RKO (cell line): ENCODE measurements at regions not wholly inside any gene's neighbourhood (a gene's known extent, or its start where the extent isn't known, plus 50 kb on each side); places are given as distances from the start of the nearest gene placed in this dataset.
"Not testable (repeated sequence)": the region's sequence is repeated elsewhere in the genome, so short reads cannot be mapped to it uniquely, and the experiment has no call there.

Source experiments
- DNase-seq: peaks from one replicate; pipeline ENCODE4 v3.0.0-alpha.2; 2016; ENCODE audit warnings: low spot score

DNA sequence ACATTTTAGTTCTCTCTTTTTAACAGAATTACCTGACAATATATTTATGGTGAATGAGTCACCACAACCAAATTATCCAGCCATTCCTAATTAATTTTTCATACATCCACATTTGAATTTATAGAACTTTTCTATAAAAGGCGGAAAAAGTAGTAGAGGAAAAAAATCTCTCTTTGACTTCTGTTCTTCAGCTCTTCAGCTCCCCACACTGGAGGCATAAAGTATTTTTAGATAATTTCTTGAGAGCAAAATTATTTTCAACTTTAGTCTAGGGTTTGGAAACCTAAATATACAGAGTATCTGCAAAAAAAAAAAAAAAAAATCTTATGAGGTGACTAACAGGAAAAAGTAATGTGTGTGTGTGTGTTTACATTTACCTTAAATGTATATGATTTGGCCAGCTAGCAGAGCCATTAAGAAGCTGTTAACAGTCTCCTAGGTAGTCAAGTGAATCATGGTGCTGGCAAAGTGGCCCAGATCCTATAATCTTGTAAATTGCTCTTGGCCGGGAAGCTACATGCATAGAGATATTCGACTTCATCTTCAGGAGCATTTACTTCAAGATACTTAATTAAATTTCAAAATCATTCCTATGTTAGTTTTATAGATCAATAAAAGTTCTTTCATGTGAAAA, 383.1 kb upstream of the STEAP1 start:
- no peak for DNase-seq

DNA sequence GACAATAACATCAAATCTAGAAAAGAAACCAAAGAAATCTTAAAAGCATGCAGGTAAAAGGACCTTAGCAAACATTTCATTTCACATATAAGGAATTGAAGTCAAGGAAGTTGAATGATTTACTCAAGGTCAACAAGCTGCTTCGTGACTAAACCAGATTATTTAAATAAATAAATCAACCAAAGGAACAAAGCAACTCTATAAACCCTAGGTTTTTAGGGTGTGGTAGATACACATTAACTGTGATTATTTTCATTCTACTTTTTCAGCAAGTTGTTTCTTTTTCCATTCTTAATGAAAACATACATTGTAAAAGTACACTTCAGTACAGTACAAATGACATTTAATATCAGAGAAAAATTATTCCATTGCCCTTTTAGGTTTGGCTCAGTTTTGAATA, 382.0 kb upstream of the STEAP1 start:
- DNase-seq: no peak

DNA sequence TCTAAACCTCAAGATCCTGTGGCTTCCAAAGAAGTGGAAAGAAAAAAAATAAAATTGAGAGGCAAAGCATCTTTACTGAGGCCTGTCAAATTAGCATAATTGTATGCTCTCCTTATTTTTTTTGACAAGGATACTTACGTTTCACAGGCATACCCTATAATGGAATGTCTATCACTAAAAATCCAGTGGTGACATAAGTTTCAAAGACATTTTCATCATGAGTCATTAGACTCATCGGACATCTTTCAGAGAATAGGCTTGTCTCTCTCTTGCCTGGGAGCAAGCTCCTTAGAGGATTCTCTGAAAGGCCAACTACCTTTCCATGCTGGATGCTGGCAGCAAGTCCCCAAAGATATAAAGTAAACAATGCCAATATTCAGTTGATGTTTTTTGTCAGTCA, 380.7 kb upstream of the STEAP1 start:
- DNase-seq: no peak

DNA sequence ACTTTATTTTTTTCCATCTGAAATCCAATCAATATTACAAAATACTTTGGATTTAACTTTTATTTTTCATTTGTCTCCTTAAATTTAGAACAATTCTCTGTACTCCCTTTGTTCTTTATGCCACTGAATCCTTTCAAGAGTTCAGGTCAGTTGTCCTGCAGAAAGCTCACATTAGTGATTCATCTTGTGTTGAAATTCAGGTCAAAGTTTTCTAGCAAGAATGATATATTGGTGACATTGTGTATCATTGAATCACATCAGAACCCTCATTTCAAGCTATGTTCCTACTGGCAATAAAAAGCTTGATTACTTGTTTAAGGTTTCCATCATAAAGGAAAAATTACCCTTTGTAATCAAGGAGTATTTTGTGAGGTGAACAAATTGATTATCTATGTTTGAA, 378.8 kb upstream of the STEAP1 start:
- no peak for DNase-seq

DNA sequence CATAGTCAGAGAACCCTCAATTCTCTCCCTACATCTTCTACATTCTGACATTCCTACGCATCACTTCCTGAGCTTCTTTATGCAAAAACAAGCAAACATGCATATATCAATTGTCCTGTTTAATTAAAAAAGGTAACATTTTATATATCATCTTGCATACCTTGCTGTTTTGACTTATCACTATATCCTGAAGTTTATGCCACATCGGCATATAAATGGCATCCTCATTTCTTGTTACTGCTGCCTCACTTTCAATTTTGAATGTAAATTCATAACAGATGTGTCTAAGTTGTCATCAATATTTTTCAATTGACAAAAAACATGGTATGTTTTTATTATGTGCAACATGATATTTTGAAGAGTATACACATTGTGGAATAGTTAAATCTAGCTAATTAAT, 377.3 kb upstream of the STEAP1 start:
- DNase-seq: no peak

DNA sequence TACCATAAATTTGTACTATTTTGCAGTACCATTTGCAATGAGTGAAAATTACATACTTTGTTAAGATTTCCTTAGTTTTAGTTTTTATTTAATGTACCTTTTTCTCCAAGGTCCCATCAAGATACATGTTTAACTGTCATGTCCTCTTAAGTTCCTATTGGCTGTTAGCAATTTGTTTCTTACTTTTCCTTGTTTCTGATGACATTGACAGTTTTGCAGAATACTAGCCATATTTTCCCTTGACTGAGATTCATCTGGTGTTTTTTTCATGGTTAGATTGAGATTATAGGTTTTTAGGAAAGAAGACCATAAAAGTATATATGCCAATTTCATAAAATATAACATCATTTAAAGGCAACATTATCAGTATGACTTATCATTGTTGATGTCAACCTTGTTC, 376.8 kb upstream of the STEAP1 start:
- DNase-seq: no peak

DNA sequence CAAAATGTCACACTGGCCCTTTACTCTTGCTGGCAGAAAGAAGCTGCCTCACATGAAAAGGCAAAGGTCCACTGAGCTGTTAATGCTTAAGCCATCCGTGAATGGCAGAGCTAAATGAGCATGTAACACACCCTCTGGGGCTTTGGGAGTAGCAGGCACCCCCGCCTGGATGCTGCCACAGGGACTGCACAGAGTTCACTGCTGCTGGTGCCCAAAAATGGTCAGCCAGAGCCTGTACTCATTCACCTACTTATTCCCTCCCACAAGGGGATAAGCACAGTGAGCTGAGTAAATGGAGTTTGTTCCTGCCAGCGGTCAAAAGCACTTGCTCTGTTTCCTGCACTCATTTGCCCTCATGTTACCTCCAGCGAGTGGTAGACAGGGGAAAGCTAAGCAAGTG, 374.0 kb upstream of the STEAP1 start:
- DNase-seq: no peak

DNA sequence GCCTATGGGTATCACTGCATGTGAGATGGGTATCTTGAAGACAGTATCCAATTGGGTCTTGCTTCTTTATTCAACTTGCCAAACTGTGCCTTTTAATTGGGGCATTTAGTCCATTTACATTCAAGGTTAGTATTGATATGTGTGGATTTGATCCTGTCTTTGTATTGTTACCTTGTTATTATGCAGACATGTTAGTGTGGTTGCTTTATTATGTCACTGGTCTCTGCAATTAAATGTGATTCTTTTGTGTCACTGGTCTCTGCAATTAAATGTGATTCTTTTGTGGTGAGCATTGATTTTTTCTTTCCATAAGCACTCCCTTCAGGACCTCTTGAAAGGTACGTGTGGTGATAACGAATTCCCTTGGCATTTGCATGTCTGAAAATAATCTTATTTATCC, 357.8 kb upstream of the STEAP1 start:
- no peak for DNase-seq

DNA sequence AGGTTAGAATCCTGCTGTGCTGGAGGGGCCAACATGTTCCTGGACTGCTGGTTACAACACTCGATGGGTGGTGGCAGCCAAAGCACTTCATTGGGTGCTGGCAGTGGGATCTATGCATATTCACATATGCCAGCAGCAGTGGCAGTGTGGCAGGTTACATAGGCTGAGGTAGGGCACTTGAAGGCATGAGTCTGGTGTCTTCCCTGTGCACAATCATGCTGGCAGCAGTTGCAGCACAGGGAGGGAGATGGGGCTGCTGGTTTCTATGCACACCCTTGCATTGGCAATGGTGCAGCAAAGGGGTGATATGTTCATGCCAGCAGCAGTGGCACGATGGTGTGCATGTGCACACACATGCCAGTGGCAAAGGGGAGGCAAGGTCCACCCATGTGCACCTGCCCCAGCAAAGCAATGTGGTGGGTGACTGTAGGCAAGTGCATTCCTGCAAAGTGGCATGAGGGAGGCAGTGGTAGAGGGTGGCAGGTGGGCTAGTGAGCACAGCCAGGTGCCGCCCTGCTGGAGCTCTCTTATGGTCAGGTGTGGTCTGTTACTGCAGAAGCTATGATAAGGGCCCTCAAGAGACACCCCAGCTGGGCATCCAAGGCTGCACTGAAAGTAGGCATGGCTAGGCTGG, 356.2 kb upstream of the STEAP1 start:
- DNase-seq: no peak

DNA sequence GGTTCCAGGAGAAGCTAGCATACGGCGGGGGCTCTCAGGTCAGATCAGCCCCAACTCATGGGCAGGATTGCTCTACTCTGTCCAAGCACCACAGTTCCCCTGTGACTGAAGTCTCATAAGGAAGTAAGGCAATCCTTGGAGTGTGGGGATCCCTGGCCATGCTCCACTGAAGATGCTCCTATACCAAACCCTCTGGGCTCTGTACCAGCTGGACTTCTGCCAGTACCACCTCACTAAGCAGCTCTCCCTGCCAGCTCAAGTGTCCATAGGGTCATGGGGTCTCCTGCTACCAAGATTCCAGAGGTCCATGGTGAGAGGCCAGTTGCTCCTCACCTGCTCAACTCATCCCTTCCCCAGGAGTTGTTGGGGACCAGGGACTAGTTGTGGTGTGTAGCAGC, 355.7 kb upstream of the STEAP1 start:
- DNase-seq: no peak

DNA sequence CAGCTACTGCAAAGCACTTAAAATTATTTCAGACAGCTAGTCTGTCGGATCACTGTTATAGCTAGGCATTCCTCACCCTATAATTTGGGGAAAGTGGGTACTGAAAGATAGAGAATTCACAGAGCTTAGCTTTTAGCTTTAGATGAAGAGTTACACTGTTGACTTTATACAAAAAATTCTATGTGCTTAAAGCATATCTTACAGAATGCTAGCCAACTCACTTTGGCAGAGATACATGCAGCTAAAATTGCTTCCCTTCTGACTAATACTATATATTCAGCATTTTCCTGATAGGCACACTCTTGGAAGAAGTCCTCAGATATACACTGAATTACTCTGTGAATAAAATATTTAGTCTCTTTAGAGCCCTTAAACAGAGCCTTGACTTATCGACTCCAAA, 353.5 kb upstream of the STEAP1 start:
- DNase-seq: no peak

DNA sequence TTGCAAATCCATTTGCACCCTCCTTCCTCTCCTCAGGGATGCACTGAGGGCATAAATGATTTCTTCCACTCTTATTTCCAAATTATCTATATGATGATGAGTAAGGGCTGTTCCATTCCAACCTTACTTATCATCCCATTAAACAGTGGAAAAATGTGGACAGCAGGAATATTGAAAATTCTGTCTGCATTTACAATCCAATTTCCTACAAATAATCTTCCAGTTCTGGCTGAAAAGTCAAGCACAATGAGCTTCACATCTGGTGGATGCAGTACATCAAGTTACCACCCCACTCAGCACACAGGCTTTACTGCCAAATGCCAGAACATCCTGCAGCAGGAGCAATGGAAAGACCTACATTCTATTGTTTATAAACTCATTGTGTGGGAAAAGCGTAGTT, 345.0 kb upstream of the STEAP1 start:
- no peak for DNase-seq

DNA sequence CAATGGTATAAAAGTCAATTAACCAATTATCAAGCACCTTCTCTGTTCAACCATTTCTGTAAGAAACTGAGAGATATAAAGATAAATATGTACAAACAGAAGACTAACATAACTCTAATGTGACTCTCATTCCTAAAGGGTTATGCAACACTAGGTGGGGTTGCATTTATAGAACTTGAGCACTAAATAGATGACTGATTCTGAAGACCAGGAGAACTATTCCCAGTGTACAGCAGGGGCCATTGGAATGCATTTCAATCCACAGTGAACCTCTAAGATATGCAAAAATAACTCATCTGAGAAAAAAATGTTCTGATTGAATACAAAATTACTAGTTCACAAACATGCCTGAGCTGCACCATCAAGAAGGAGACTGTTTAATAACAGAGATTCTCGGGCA, 341.2 kb upstream of the STEAP1 start:
- no peak for DNase-seq

DNA sequence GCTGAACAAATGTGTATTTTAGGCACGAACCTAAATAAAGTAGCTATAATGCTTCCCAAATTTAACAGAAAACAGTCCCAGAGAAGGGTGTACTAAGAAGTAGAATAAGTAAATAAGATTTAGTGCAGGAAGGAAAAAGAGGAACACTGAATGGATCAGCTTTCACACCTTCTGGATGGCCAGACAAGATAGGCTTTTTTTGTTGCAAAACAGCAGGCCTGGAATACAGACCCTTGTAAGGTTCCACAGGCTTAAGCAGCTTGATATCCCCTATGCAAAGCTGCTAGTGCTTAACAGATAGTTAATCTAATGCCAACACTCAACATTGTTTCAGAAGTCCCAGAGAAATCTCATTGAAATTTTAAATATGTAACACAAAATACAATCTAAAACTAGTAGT, 328.1 kb upstream of the STEAP1 start:
- DNase-seq: no peak

DNA sequence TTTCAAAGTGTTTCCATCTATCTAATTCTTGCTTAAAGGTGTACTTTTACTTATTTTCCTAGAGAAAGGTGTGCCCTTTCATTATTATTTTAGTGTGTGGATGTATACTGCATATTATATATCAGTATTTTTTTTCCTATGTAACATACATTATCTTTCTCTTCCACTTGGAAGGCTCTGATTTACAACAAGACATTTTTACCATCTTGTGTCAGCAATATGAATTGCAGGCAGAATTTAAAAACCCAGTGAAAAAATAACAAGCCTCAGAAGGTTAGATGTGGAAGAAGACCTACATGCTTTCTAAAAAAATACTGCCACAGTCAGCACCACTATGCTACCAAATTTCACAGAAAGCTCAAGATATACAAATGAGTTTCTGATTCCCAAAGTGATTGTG, 327.7 kb upstream of the STEAP1 start:
- peak; percentile 24 for DNase-seq

DNA sequence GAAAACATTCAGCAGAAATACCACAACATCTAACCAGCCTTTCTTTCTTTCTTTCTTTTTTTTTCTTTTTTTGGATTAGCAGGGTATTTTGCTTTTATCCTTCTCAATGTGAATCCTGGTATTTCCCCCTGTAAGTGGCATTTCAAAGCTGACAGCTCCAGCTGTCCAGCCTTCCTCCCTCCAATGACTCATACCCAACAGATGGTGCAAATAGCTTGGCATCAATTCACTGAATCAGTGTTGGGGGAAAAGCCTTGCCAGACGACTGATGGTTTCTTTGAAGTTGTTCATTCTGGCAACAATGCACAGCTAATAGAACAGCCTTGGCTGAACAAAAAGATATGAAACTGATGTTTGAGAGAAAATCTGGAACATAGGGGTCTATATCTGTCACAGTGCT, 316.8 kb upstream of the STEAP1 start:
- peak; percentile 54 for DNase-seq

DNA sequence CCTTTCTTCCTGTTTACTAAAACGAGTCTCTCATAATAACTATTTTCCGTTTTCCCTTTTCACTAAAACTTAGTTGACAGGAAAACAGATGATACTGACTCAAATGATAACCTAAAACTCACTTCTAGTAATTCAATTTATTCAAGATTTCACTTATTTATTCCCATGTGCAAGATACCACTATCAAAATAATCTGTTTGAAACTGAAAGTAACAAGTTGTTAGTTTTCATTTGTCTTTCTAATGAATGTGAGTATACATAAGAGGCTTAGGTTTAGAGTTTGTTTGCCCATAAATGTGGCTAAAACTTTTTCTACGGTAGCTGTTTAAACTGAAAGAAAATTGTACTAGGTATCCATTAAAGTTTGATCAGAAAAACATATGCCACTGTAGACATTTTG, 314.9 kb upstream of the STEAP1 start:
- no peak for DNase-seq

DNA sequence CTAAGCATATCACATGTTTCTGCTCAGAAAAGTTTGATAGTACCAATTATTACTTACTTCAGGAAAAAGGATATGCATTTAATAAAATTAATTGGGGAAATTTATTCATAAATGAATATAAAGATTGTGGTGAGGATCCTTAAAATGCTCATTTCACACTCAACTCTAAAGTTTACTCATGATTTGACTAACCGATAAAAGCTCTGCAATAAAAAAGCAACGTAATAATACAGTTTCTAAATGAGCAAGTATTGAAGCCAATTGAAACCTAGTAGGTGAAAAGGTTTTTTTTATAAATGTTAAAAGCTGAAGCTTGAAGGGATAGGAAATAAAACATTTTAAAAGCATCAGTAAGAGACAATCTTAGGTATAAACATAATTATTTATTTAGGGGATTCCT, 308.3 kb upstream of the STEAP1 start:
- no peak for DNase-seq

DNA sequence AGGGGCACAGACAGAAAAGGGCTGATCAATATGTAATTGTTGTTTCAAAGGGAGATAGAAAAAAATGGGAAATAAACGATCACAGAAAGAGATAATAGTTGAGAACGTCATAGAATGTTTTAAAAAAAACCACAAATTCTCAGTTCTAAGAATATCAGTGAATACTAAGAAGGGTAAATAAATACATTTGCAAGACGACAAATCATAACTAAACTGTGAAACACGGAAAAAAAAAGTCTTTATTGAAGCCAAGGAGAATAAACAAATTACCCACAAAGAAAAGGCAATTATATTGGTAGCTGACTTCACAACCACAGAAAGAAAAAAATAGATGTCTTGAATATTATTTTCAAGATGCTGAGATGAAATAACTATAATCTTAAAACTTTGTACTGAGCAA, 305.2 kb upstream of the STEAP1 start:
- no peak for DNase-seq

DNA sequence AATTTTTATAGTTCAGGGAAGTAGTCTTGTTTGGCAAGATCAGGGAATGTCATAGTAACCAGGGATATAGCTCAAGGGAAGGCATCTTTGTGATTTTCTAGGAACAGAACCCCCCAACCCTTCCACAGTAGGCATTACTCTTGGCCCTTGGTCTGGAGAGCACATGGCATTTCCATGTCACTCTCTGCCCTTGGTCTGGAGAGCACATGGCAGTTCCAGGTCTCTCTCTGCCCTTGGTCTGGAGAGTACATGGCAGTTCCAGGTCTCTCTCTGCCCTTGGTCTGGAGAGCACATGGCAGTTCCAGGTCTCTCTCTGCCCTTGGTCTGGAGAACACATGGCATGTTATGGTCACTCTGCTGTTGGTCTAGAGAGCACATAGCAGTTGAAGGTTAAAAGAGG, 297.2 kb upstream of the STEAP1 start:
- DNase-seq: not testable (repeated sequence)

DNA sequence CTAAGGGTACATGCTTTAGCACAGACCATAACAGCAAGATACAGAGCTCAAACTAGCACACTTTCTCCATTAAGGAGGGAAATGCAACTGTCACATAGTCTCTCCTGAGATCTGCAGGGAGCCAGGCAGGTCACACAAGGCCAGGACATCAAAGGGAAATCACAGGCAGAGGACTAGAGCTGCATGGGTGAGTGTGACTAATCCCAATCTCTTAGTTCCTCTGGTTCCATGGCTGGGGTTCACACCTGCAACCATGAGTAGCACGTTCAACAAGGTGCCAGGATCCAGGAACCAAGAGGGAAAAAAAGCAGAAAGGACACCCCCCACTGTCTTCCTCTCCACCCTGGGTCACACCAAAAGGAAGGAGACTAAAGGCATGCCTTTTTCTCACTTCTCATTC, 296.5 kb upstream of the STEAP1 start:
- no peak for DNase-seq

DNA sequence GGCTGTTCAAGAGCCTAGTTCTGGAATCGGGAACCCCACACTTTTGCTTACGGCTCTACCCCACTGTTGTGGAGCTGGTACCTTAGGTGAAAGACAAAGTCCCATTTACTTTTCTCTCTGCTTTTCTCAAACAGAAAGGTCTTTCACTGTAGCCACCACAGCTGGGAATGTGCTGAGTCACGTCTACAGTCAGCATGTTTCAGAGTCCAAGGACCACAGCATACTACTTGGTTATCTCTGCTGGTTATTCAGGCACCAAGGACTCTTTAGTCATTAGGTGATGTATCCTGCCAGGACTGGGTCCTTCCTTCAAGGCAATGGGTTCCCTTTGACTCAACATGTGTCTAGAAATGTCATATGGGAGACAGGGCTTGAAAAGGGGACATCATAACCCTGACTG, 266.8 kb upstream of the STEAP1 start:
- DNase-seq: peak; percentile 29

DNA sequence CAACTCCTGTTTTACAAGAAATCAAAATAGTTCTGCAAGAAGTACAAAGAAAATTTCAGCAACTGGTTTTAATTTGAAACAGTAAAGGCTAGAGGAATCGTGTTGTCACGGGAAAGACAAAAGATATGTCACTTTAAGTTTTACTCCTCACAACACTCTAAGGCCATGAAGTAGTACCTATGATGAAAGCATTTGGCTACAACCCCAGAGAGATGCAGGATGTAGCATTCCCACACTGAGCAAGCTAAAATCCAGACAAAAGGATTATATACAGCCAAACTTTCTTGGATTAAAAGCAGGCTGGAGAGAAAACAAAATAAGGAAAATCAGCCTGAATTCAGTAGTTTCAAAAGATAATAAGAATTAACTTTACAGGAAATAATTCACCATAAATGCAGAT, 245.5 kb upstream of the STEAP1 start:
- no peak for DNase-seq

DNA sequence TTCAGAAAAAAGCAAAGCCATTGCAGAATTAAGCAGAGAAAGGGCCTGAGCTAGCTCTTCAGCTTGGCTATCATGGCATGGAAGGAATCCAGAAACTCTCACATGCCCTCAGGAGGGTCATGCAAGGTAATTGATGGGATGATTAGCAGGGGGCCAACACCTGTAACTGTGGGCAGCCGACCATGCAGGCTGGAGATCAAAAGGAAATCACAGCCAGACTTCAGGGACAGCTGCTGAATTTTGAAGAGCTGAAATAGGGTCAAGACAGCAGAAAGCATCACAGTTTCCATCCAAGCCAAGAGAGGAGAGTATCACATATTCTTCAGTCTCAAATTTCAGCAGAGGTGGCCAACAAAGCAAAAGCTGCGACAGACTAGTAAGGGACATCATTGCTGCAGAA, 239.6 kb upstream of the STEAP1 start:
- DNase-seq: no peak

DNA sequence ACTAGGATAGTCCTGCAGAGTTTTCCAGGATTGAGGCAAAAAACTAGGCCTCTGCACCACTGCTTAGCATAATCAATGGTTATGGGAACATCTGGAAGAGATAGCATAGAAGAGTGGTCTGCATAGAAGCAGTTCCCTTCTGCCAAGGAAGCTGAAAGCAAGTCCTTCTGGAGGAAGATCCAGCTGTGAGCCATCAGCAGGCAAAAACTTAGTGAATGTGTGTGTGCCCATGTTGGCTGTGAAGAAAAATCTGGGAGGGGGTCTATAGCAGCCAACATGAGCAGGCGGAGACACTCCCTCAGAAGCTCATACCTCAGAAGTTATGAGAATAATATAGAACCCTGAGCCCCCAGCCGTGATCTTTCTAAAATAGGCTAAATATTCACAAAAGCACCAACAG, 228.1 kb upstream of the STEAP1 start:
- no peak for DNase-seq
